OCI-LY1 (cell line): ENCODE measurements at regions not wholly inside any gene's neighbourhood (a gene's known extent, or its start where the extent isn't known, plus 50 kb on each side); places are given as distances from the start of the nearest gene placed in this dataset.

Experiments
- CTCF ChIP-seq: fragments of 200-600 bp; sonication (generic), shearing (Covaris generic); IDR thresholded peaks from 2 replicates; pipeline ENCODE4 v1.5.1; 2017; ENCODE audit warnings: mild to moderate bottlenecking, antibody characterized with exemption, low read length, moderate library complexity, mixed read lengths
- EZH2 ChIP-seq: fragments of 200-600 bp; sonication (generic), shearing (Covaris generic); IDR thresholded peaks from 2 replicates; pipeline ENCODE4 v1.8.0; 2017; ENCODE audit warnings: borderline replicate concordance, mixed run types, mild to moderate bottlenecking, antibody characterized with exemption, low read length, moderate library complexity, mixed read lengths

DNA sequence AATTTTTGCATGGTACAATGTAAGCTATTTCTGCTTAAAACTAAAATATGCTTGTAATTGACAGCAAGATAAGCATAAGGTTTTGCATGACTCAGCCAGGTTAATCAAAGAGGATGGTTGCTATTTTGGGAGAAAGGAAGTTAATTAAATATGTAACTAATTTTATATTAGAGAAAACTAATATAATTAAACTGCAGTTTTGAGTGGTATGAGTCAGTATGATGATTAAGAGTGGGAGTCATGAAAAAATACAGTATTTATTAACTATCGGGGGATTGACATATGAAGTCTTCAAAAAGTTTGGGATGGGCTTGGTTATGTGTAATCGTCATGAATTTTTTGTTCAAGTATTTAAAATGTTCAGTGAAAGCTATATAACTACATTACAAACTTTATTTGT is 54.0 kb upstream of the CDK20 start:
- no peak for TF ChIP-seq CTCF
- TF ChIP-seq EZH2 = no peak
